ENCODE measurements at regions not wholly inside any gene's neighbourhood (a gene's known extent, or its start where the extent isn't known, plus 50 kb on each side); places are given as distances from the start of the nearest gene placed in this dataset.

GRCh38 chr15:53875139-53875538 lies 103.1 kb upstream of the UNC13C start:
- Mint-ChIP-seq H3K27me3 (no peaks in the 10 kb centered on the region), H3K9me3 (peaks cover 2% of the 10 kb centered on the region), H3K4me3 (no peak overlapping the region), H3K36me3 (no peaks in the 10 kb centered on the region), H3K4me1 (ENCODE audit: low read depth) (no peaks in the 10 kb centered on the region), H3K27ac (no peak overlapping the region)
- intact Hi-C loops (cut with micrococcal nuclease) = no loop called here
- CTCF ChIA-PET = no interaction called here
- POLR2A ChIA-PET = no interaction called here
- DNase-seq = no peak

- Mint-ChIP-seq H3K4me3 (no peak overlapping the region), H3K4me1 (ENCODE audit: low read depth) (no peaks in the 10 kb centered on the region), H3K27me3 (no peaks in the 10 kb centered on the region), H3K27ac (no peak overlapping the region), H3K36me3 (no peaks in the 10 kb centered on the region), H3K9me3 (peaks cover 2% of the 10 kb centered on the region)
- DNase-seq = no peak
- ChIA-PET CTCF (no interaction called here), POLR2A (no interaction called here)
- intact Hi-C loops (cut with micrococcal nuclease) = no loop called here
Measured at GRCh38 chr15:53872410-53872809, 105.8 kb upstream of the UNC13C start.

GRCh38 chr15:53869806-53870073 lies 108.5 kb upstream of the UNC13C start:
- Mint-ChIP-seq H3K4me3 (no peak overlapping the region), H3K4me1 (ENCODE audit: low read depth) (no peaks in the 10 kb centered on the region), H3K36me3 (no peaks in the 10 kb centered on the region), H3K27ac (no peak overlapping the region), H3K9me3 (peaks cover 2% of the 10 kb centered on the region), H3K27me3 (no peaks in the 10 kb centered on the region)
- DNase-seq = no peak
- ChIA-PET CTCF (no interaction called here), POLR2A (no interaction called here)
- intact Hi-C loops (cut with micrococcal nuclease) = no loop called here

GRCh38 chr15:53869044-53869805 lies 109.0 kb upstream of the UNC13C start:
- Mint-ChIP-seq H3K36me3 (no peaks in the 10 kb centered on the region), H3K27me3 (no peaks in the 10 kb centered on the region), H3K4me3 (no peak overlapping the region), H3K4me1 (ENCODE audit: low read depth) (no peaks in the 10 kb centered on the region), H3K27ac (no peak overlapping the region), H3K9me3 (peaks cover 2% of the 10 kb centered on the region)
- POLR2A ChIA-PET = no interaction called here
- CTCF ChIA-PET = no interaction called here
- no peak for DNase-seq
- intact Hi-C loops (cut with micrococcal nuclease) = no loop called here

- Mint-ChIP-seq H3K4me3 (no peak overlapping the region), H3K4me1 (ENCODE audit: low read depth) (no peaks in the 10 kb centered on the region)
Measured at GRCh38 chr15:53862386-53862785, 102.9 kb upstream of the WDR72 start.

GRCh38 chr15:53861792-53862191 lies 102.3 kb upstream of the WDR72 start:
- Mint-ChIP-seq H3K4me1 (ENCODE audit: low read depth) (no peaks in the 10 kb centered on the region), H3K36me3 (no peaks in the 10 kb centered on the region), H3K27ac (no peak overlapping the region), H3K4me3 (no peak overlapping the region), H3K27me3 (no peaks in the 10 kb centered on the region), H3K9me3 (no peaks in the 10 kb centered on the region)
- POLR2A ChIA-PET = no interaction called here
- intact Hi-C loops (cut with micrococcal nuclease) = no loop called here
- CTCF ChIA-PET = no interaction called here
- DNase-seq = no peak

More at GRCh38 chr15:53862386-53862785, 102.9 kb upstream of the WDR72 start:
- H3K27ac Mint-ChIP-seq = no peak overlapping the region
- ChIA-PET CTCF (no interaction called here), POLR2A (no interaction called here)
- H3K36me3 Mint-ChIP-seq = no peaks in the 10 kb centered on the region
- no peaks in the 10 kb centered on the region for H3K9me3 Mint-ChIP-seq
- intact Hi-C loops (cut with micrococcal nuclease) = no loop called here
- no peak for DNase-seq
- H3K27me3 Mint-ChIP-seq = no peaks in the 10 kb centered on the region

GRCh38 chr15:53851110-53851848 lies 91.8 kb upstream of the WDR72 start:
- Mint-ChIP-seq H3K36me3 (no peaks in the 10 kb centered on the region), H3K4me1 (ENCODE audit: low read depth) (no peaks in the 10 kb centered on the region), H3K9me3 (no peaks in the 10 kb centered on the region), H3K4me3 (no peak overlapping the region), H3K27ac (no peak overlapping the region), H3K27me3 (no peaks in the 10 kb centered on the region)
- ChIA-PET CTCF (no interaction called here), POLR2A (no interaction called here)
- no peak for DNase-seq
- intact Hi-C loops (cut with micrococcal nuclease) = no loop called here

GRCh38 chr15:53847745-53848144 lies 88.3 kb upstream of the WDR72 start:
- no peaks in the 10 kb centered on the region for H3K36me3 Mint-ChIP-seq

GRCh38 chr15:53844634-53845033 lies 85.2 kb upstream of the WDR72 start:
- ChIA-PET POLR2A (no interaction called here), CTCF (no interaction called here)
- Mint-ChIP-seq H3K4me3 (no peak overlapping the region), H3K9me3 (no peaks in the 10 kb centered on the region), H3K27me3 (no peaks in the 10 kb centered on the region), H3K36me3 (no peaks in the 10 kb centered on the region), H3K27ac (no peak overlapping the region), H3K4me1 (ENCODE audit: low read depth) (no peaks in the 10 kb centered on the region)
- intact Hi-C loops (cut with micrococcal nuclease) = no loop called here
- DNase-seq = no peak

More at GRCh38 chr15:53847745-53848144, 88.3 kb upstream of the WDR72 start:
- no peaks in the 10 kb centered on the region for H3K9me3 Mint-ChIP-seq
- no peak for DNase-seq
- no peaks in the 10 kb centered on the region for H3K27me3 Mint-ChIP-seq
- CTCF ChIA-PET = no interaction called here
- no peak overlapping the region for H3K4me3 Mint-ChIP-seq
- no peaks in the 10 kb centered on the region for H3K4me1 Mint-ChIP-seq (ENCODE audit: low read depth)
- intact Hi-C loops (cut with micrococcal nuclease) = no loop called here
- H3K27ac Mint-ChIP-seq = no peak overlapping the region
- POLR2A ChIA-PET = no interaction called here

- ChIA-PET POLR2A (no interaction called here), CTCF (no interaction called here)
- Mint-ChIP-seq H3K4me1 (ENCODE audit: low read depth) (no peaks in the 10 kb centered on the region), H3K27ac (no peak overlapping the region), H3K4me3 (no peak overlapping the region), H3K9me3 (no peaks in the 10 kb centered on the region), H3K27me3 (no peaks in the 10 kb centered on the region), H3K36me3 (no peaks in the 10 kb centered on the region)
- DNase-seq = no peak
- intact Hi-C loops (cut with micrococcal nuclease) = no loop called here
Measured at GRCh38 chr15:53843869-53844569, 84.6 kb upstream of the WDR72 start.

- intact Hi-C loops (cut with micrococcal nuclease) = no loop called here
- H3K27ac Mint-ChIP-seq = no peak overlapping the region
- H3K4me1 Mint-ChIP-seq (ENCODE audit: low read depth) = no peaks in the 10 kb centered on the region
- H3K4me3 Mint-ChIP-seq = no peak overlapping the region
- ChIA-PET POLR2A (no interaction called here), CTCF (no interaction called here)
- H3K9me3 Mint-ChIP-seq = no peaks in the 10 kb centered on the region
- no peaks in the 10 kb centered on the region for H3K36me3 Mint-ChIP-seq
- no peak for DNase-seq
- H3K27me3 Mint-ChIP-seq = no peaks in the 10 kb centered on the region
Measured at GRCh38 chr15:53843166-53843565, 83.7 kb upstream of the WDR72 start.

GRCh38 chr15:53841651-53842050 lies 82.2 kb upstream of the WDR72 start:
- ChIA-PET CTCF (no interaction called here), POLR2A (no interaction called here)
- Mint-ChIP-seq H3K27ac (no peak overlapping the region), H3K4me1 (ENCODE audit: low read depth) (no peaks in the 10 kb centered on the region), H3K9me3 (no peaks in the 10 kb centered on the region), H3K36me3 (no peaks in the 10 kb centered on the region), H3K27me3 (no peaks in the 10 kb centered on the region), H3K4me3 (no peak overlapping the region)
- intact Hi-C loops (cut with micrococcal nuclease) = no loop called here
- no peak for DNase-seq

- Mint-ChIP-seq H3K27ac (no peak overlapping the region), H3K36me3 (no peaks in the 10 kb centered on the region), H3K9me3 (no peaks in the 10 kb centered on the region), H3K4me1 (ENCODE audit: low read depth) (no peaks in the 10 kb centered on the region), H3K27me3 (no peaks in the 10 kb centered on the region), H3K4me3 (no peak overlapping the region)
- ChIA-PET CTCF (no interaction called here), POLR2A (no interaction called here)
- no peak for DNase-seq
- intact Hi-C loops (cut with micrococcal nuclease) = no loop called here
Measured at GRCh38 chr15:53840681-53841080, 81.2 kb upstream of the WDR72 start.

Measured in activated CD4-positive, alpha-beta memory T cell treated with anti-CD3 and anti-CD28 coated beads for 36 hours (primary cell).